Right atrium auricular region (tissue), 2 donors: ENCODE measurements at regions not wholly inside any gene's neighbourhood (a gene's known extent, or its start where the extent isn't known, plus 50 kb on each side); places are given as distances from the start of the nearest gene placed in this dataset.

ENCODE experiments used
- DNase-seq: peaks from one replicate; pipeline ENCODE4 v3.0.0-alpha.2; 2019; ENCODE audit warnings: low spot score
- H3K27ac ChIP-seq, 2 donors: fragments of 200-600 bp; sonication (generic); 1 replicate in 1 of 2; 2 replicates in 1 of 2; pipeline ENCODE4 v1.5.1; 2016 to 2019
- H3K27me3 ChIP-seq, 2 donors: fragments of 200-600 bp; sonication (generic); one replicate each; pipeline versions ENCODE4 v1.5.1 to v1.6.0; 2017 to 2019
- H3K36me3 ChIP-seq: fragments of 200-600 bp; sonication (generic); one replicate; pipeline ENCODE4 v1.5.1; 2016
- H3K4me1 ChIP-seq, 2 donors: fragments of 200-600 bp; sonication (generic); one replicate each; pipeline versions ENCODE4 v1.5.1 to v1.6.0; 2017 to 2019
- H3K4me3 ChIP-seq, 2 donors: fragments of 200-600 bp; sonication (generic); 1 replicate in 1 of 2; 2 replicates in 1 of 2; pipeline ENCODE4 v1.5.1; 2017 to 2019; ENCODE audit warnings: mild to moderate bottlenecking in 1 of 2, moderate library complexity in 1 of 2
- H3K9me3 ChIP-seq, 2 donors: fragments of 200-600 bp; sonication (generic); one replicate each; pipeline ENCODE4 v1.5.1; 2019
- CTCF ChIP-seq, 2 donors: fragments of 200-600 bp; sonication (generic); IDR thresholded peaks; one replicate each; pipeline ENCODE4 v1.5.1; 2019; ENCODE audit warnings: antibody characterized with exemption in 2 of 2

GRCh38 chrX:142576615-142577014 lies 371.5 kb upstream of the MAGEC2 start:
- no peaks in the 10 kb centered on the region for H3K9me3 ChIP-seq
- no peaks in the 10 kb centered on the region for H3K4me1 ChIP-seq
- H3K27ac ChIP-seq: no peak overlapping the region
- no peak for DNase-seq
- H3K36me3 ChIP-seq: no peaks in the 10 kb centered on the region
- no peak for TF ChIP-seq CTCF (IDR thresholded peaks at IDR 0.05)
- no peaks in the 10 kb centered on the region for H3K27me3 ChIP-seq
- H3K4me3 ChIP-seq: no peak overlapping the region

GRCh38 chrX:142549923-142550322 lies 344.8 kb upstream of the MAGEC2 start:
- Histone ChIP-seq H3K9me3 (no peaks in the 10 kb centered on the region), H3K27ac (no peak overlapping the region), H3K4me3 (no peak overlapping the region), H3K36me3 (no peaks in the 10 kb centered on the region), H3K27me3 (no peaks in the 10 kb centered on the region), H3K4me1 (no peaks in the 10 kb centered on the region)
- no peak for DNase-seq
- TF ChIP-seq CTCF (IDR thresholded peaks at IDR 0.05): no peak

DNA sequence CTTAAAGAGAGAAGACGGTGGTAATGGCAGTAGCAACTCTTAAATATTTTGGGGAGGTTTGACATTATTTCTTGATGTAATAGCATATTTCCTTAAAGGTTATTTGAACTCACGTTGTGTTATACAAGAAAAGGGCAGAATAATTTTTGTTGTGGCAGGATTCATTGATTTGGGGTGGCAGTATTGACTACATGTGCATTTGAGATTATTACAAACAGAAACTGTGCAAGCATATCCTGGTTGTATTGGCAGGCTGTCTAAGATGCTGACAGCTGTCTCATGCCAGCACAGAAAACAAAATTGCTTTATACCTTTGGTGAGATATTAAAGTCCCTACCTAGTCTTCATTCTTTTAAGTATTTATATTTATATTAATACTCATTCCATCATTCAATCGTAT lies 300.7 kb upstream of the MAGEC2 start:
- Histone ChIP-seq H3K27me3 (no peaks in the 10 kb centered on the region), H3K27ac (no peak overlapping the region), H3K36me3 (no peaks in the 10 kb centered on the region), H3K4me3 (no peak overlapping the region), H3K9me3 (no peaks in the 10 kb centered on the region), H3K4me1 (no peaks in the 10 kb centered on the region)
- TF ChIP-seq CTCF (IDR thresholded peaks at IDR 0.05): no peak
- no peak for DNase-seq

GRCh38 chrX:142503967-142504643 lies 299.0 kb upstream of the MAGEC2 start:
- Histone ChIP-seq H3K4me1 (no peaks in the 10 kb centered on the region), H3K9me3 (no peaks in the 10 kb centered on the region), H3K36me3 (no peaks in the 10 kb centered on the region), H3K4me3 (no peak overlapping the region), H3K27ac (no peak overlapping the region), H3K27me3 (no peaks in the 10 kb centered on the region)
- no peak for DNase-seq
- TF ChIP-seq CTCF (IDR thresholded peaks at IDR 0.05): no peak

GRCh38 chrX:142502441-142502840 lies 297.4 kb upstream of the MAGEC2 start:
- Histone ChIP-seq H3K4me3 (no peak overlapping the region), H3K27ac (no peak overlapping the region), H3K36me3 (no peaks in the 10 kb centered on the region), H3K9me3 (no peaks in the 10 kb centered on the region), H3K4me1 (no peaks in the 10 kb centered on the region), H3K27me3 (no peaks in the 10 kb centered on the region)
- TF ChIP-seq CTCF (IDR thresholded peaks at IDR 0.05): no peak
- DNase-seq: no peak

GRCh38 chrX:142499992-142500391 lies 294.9 kb upstream of the MAGEC2 start:
- no peak for TF ChIP-seq CTCF (IDR thresholded peaks at IDR 0.05)
- Histone ChIP-seq H3K4me1 (no peaks in the 10 kb centered on the region), H3K4me3 (no peak overlapping the region), H3K27ac (no peak overlapping the region), H3K9me3 (no peaks in the 10 kb centered on the region), H3K27me3 (no peaks in the 10 kb centered on the region), H3K36me3 (no peaks in the 10 kb centered on the region)
- DNase-seq: no peak
